Lower lobe of right lung (tissue), 2 donors: ENCODE measurements at regions not wholly inside any gene's neighbourhood (a gene's known extent, or its start where the extent isn't known, plus 50 kb on each side); places are given as distances from the start of the nearest gene placed in this dataset.

Source experiments
- ATAC-seq, 2 donors: fragments of 200-7000 bp; cut with Tn5 transposase; one replicate each; pipeline ENCODE4 v1.9.1; 2020 to 2022; ENCODE audit warnings: mild to moderate bottlenecking in 2 of 2, moderate library complexity in 2 of 2
- DNase-seq: peaks from one replicate; pipeline ENCODE4 v3.0.0-alpha.2; 2020
- H3K27ac ChIP-seq: fragments of 200-600 bp; one replicate; pipeline ENCODE4 v1.8.0; 2022
- H3K27me3 ChIP-seq: fragments of 200-600 bp; one replicate; pipeline ENCODE4 v1.8.0; 2022; ENCODE audit warnings: low read depth
- H3K36me3 ChIP-seq: fragments of 200-600 bp; one replicate; pipeline ENCODE4 v1.8.0; 2022; ENCODE audit warnings: mild to moderate bottlenecking
- H3K4me1 ChIP-seq: fragments of 200-600 bp; one replicate; pipeline ENCODE4 v1.8.0; 2022
- H3K4me3 ChIP-seq: fragments of 200-600 bp; one replicate; pipeline ENCODE4 v1.8.0; 2022; ENCODE audit warnings: mild to moderate bottlenecking
- H3K9me3 ChIP-seq: fragments of 200-600 bp; one replicate; pipeline ENCODE4 v1.8.0; 2022
- CTCF ChIP-seq: fragments of 200-600 bp; IDR thresholded peaks from one replicate; pipeline ENCODE4 v1.8.0; 2022; ENCODE audit warnings: antibody characterized with exemption, mild to moderate bottlenecking
- intact Hi-C: fragments of 100-400 bp; cut with DNase I; formaldehyde crosslinking; loops from one replicate; pipeline ENCODE4 v1.11.0; 2022
- donor health status: DM: no; HTN: yes; CAD: no; lungs with severe emphysema.

- ATAC-seq = no peak
- Histone ChIP-seq H3K4me3 (no peak overlapping the region), H3K27me3 (no peaks in the 10 kb centered on the region), H3K9me3 (no peaks in the 10 kb centered on the region), H3K36me3 (no peaks in the 10 kb centered on the region), H3K27ac (no peak overlapping the region), H3K4me1 (no peaks in the 10 kb centered on the region)
- no peak for TF ChIP-seq CTCF
- DNase-seq = no peak
- intact Hi-C loops = no loop called here
Observed at GRCh38 chr12:97022536-97023230, 115.6 kb downstream of the NEDD1 start.

GRCh38 chr12:97024393-97024792 lies 117.3 kb downstream of the NEDD1 start:
- Histone ChIP-seq H3K36me3 (no peaks in the 10 kb centered on the region), H3K4me1 (no peaks in the 10 kb centered on the region), H3K27me3 (no peaks in the 10 kb centered on the region), H3K9me3 (no peaks in the 10 kb centered on the region), H3K4me3 (no peak overlapping the region), H3K27ac (no peak overlapping the region)
- TF ChIP-seq CTCF = no peak
- ATAC-seq (no peak), DNase-seq (no peak)
- intact Hi-C loops = no loop called here

GRCh38 chr12:97026901-97027300 lies 119.8 kb downstream of the NEDD1 start:
- no peaks in the 10 kb centered on the region for H3K9me3 ChIP-seq
- DNase-seq (no peak), ATAC-seq (no peak)
- no peak for TF ChIP-seq CTCF
- H3K27me3 ChIP-seq = no peaks in the 10 kb centered on the region
- H3K4me1 ChIP-seq = no peaks in the 10 kb centered on the region
- H3K4me3 ChIP-seq = no peak overlapping the region
- intact Hi-C loops = no loop called here
- H3K36me3 ChIP-seq = no peaks in the 10 kb centered on the region
- no peak overlapping the region for H3K27ac ChIP-seq

- H3K4me1 ChIP-seq = no peaks in the 10 kb centered on the region
- H3K9me3 ChIP-seq = no peaks in the 10 kb centered on the region
- no peaks in the 10 kb centered on the region for H3K36me3 ChIP-seq
- H3K4me3 ChIP-seq = no peak overlapping the region
- no peaks in the 10 kb centered on the region for H3K27me3 ChIP-seq
- no peak overlapping the region for H3K27ac ChIP-seq
- ATAC-seq (no peak), DNase-seq (no peak)
- intact Hi-C loops = no loop called here
- TF ChIP-seq CTCF = no peak
Observed at GRCh38 chr12:97027482-97027881, 120.4 kb downstream of the NEDD1 start.

- no peak for TF ChIP-seq CTCF
- Histone ChIP-seq H3K9me3 (no peaks in the 10 kb centered on the region), H3K27ac (no peak overlapping the region), H3K4me1 (no peaks in the 10 kb centered on the region), H3K4me3 (no peak overlapping the region), H3K27me3 (no peaks in the 10 kb centered on the region), H3K36me3 (no peaks in the 10 kb centered on the region)
- ATAC-seq (no peak), DNase-seq (no peak)
- intact Hi-C loops = no loop called here
Observed at GRCh38 chr12:97038131-97038530, 131.1 kb downstream of the NEDD1 start.
